Bronchial epithelial cell (primary cell): ENCODE measurements at regions not wholly inside any gene's neighbourhood (a gene's known extent, or its start where the extent isn't known, plus 50 kb on each side); places are given as distances from the start of the nearest gene placed in this dataset.

Experiments used
- DNase-seq: peaks from one replicate; pipeline ENCODE4 v3.0.0-alpha.2; 2010; ENCODE audit warnings: low read depth
- FAIRE-seq: peaks from 2 replicates; lab custom pipeline; 2011; peaks lifted over from hg19 to GRCh38; lab: Jason Lieb, UNC
- H3K27me3 ChIP-seq: 2 replicates; pipeline ENCODE4 v1.5.1; 2011; ENCODE audit warnings: low read length; ENCODE audit not compliant: control insufficient read depth, insufficient read depth
- H3K36me3 ChIP-seq: 2 replicates; pipeline ENCODE4 v1.5.1; 2011; ENCODE audit warnings: low read length; ENCODE audit not compliant: control insufficient read depth, insufficient read depth
- H3K4me3 ChIP-seq: 2 replicates; pipeline ENCODE4 v1.5.1; 2011; ENCODE audit warnings: mild to moderate bottlenecking, low read depth, low read length, control low read depth
- TF ChIP-seq, protein P1 (sequence below): IDR thresholded peaks from 2 replicates; pipeline ENCODE4 v1.5.1; 2011; ENCODE audit warnings: mild to moderate bottlenecking, moderate library complexity, low read length, control low read depth, inconsistent platforms; ENCODE audit not compliant: insufficient read depth, severe bottlenecking

- Histone ChIP-seq H3K36me3 (no peaks in the 10 kb centered on the region), H3K4me3 (no peak overlapping the region), H3K27me3 (no peaks in the 10 kb centered on the region)
- TF ChIP-seq, protein P1, sequence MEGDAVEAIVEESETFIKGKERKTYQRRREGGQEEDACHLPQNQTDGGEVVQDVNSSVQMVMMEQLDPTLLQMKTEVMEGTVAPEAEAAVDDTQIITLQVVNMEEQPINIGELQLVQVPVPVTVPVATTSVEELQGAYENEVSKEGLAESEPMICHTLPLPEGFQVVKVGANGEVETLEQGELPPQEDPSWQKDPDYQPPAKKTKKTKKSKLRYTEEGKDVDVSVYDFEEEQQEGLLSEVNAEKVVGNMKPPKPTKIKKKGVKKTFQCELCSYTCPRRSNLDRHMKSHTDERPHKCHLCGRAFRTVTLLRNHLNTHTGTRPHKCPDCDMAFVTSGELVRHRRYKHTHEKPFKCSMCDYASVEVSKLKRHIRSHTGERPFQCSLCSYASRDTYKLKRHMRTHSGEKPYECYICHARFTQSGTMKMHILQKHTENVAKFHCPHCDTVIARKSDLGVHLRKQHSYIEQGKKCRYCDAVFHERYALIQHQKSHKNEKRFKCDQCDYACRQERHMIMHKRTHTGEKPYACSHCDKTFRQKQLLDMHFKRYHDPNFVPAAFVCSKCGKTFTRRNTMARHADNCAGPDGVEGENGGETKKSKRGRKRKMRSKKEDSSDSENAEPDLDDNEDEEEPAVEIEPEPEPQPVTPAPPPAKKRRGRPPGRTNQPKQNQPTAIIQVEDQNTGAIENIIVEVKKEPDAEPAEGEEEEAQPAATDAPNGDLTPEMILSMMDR = no peak
- DNase-seq = no peak
- FAIRE-seq = no peak
Observed at GRCh38 chr2:107576991-107577390, 249.7 kb upstream of the RGPD4 start.

- Histone ChIP-seq H3K4me3 (no peak overlapping the region), H3K27me3 (no peaks in the 10 kb centered on the region), H3K36me3 (no peaks in the 10 kb centered on the region)
- FAIRE-seq (no peak), DNase-seq (peak; percentile 14)
- TF ChIP-seq, protein P1 = no peak
Observed at GRCh38 chr2:107582487-107582886, 244.2 kb upstream of the RGPD4 start.

GRCh38 chr2:107584577-107584976 is 242.1 kb upstream of the RGPD4 start:
- TF ChIP-seq, protein P1 = no peak
- Histone ChIP-seq H3K27me3 (no peaks in the 10 kb centered on the region), H3K36me3 (no peaks in the 10 kb centered on the region), H3K4me3 (no peak overlapping the region)
- DNase-seq (peak; percentile 79), FAIRE-seq (no peak)

DNA sequence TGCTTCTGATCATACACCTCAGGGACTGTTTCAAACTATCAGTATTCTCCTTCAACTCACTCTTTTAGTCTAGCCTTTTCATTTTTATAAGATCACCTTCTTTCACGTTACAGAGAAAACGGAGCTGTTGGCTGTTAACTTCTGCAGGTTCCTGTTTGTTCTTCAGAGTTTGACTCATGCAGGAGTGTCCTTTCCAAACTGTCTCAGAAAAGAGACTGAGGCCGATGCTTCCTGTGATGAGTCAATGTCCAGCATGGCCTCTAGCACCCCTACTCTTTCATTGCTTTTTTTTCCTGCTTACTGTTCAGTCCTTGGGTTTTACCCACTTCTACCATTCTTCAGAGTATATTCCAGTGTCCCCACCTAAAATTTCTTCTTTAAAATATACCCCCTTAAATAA is 240.8 kb upstream of the RGPD4 start:
- no peaks in the 10 kb centered on the region for H3K36me3 ChIP-seq
- DNase-seq (peak; percentile 86), FAIRE-seq (peak; percentile 88)
- H3K27me3 ChIP-seq = no peaks in the 10 kb centered on the region
- TF ChIP-seq, protein P1 = no peak
- H3K4me3 ChIP-seq = no peak overlapping the region

- FAIRE-seq = no peak
- TF ChIP-seq, protein P1 = no peak
- no peak overlapping the region for H3K4me3 ChIP-seq
- no peaks in the 10 kb centered on the region for H3K36me3 ChIP-seq
- no peaks in the 10 kb centered on the region for H3K27me3 ChIP-seq
- no peak for DNase-seq
Observed at GRCh38 chr2:107588181-107588580, 238.5 kb upstream of the RGPD4 start.

DNA sequence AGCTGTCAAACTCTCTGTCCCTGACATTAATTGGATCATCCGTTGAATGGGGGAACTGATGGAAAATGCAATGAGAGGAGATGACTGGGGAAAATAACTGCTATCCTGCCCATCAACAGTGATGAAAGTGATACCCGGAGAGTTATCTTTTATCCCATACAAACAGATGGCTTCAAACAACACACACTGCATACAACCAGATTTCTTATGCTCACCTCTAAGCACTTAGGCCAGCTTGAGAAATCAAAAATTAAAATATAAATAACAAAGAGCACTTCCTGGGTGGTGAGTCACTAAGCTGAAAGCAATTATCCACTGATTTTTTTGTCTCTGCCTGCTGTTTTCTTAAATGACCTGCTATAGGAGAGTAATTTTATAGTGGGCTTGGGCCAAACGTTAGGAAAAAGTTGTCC is 237.6 kb upstream of the RGPD4 start:
- DNase-seq (peak; percentile 45), FAIRE-seq (no peak)
- Histone ChIP-seq H3K27me3 (no peaks in the 10 kb centered on the region), H3K4me3 (no peak overlapping the region), H3K36me3 (no peaks in the 10 kb centered on the region)
- TF ChIP-seq, protein P1 = no peak
